GM12878 (cell line): ENCODE measurements at regions not wholly inside any gene's neighbourhood (a gene's known extent, or its start where the extent isn't known, plus 50 kb on each side); places are given as distances from the start of the nearest gene placed in this dataset.

Source experiments
- ATAC-seq: fragments of 200-7000 bp; cut with Tn5 transposase; 3 replicates; pipeline ENCODE4 v1.9.1; 2020; ENCODE audit warnings: mild to moderate bottlenecking, moderate library complexity
- BruUV-seq: library from RNA; stranded (reverse); fragments of 400-500 nt; replicated peaks from 2 replicates; lab custom pipeline; 2021; lab: Mats Ljungman, UMichigan
- CTCF ChIA-PET: fragments of 300-600 bp; sonication (Branson Sonifier 250); formaldehyde crosslinking; extraction: SDS; loops from one replicate; lab custom pipeline; 2021; ENCODE audit warnings: inconsistent platforms; lab: Yijun Ruan, JAX
- POLR2A ChIA-PET: fragments of 350-600 bp; formaldehyde crosslinking; extraction: SDS; loops from one replicate; lab custom pipeline; 2021; ENCODE audit warnings: inconsistent platforms; lab: Charles Lee
- RAD21 ChIA-PET: fragments of 300-600 bp; sonication (Branson Sonifier 250); formaldehyde crosslinking; loops from one replicate; lab custom pipeline; 2023; ENCODE audit warnings: antibody characterized with exemption; ENCODE audit not compliant: unreplicated experiment; lab: Charles Lee
- SMC1A ChIA-PET: fragments of 300-600 bp; sonication (Branson Sonifier 250); formaldehyde crosslinking; loops from one replicate; lab custom pipeline; 2023; ENCODE audit not compliant: unreplicated experiment, uncharacterized antibody; lab: Charles Lee
- DNase-seq: peaks from one replicate; pipeline ENCODE4 v3.0.0-alpha.2; 2011; ENCODE audit warnings: low read depth, low spot score
- FAIRE-seq: peaks from 3 replicates; lab custom pipeline; 2011; peaks lifted over from hg19 to GRCh38; lab: Jason Lieb, UNC
- H2AFZ ChIP-seq: 2 replicates; pipeline ENCODE4 v1.6.0; 2011; ENCODE audit warnings: low read depth, low read length, control low read depth; ENCODE audit not compliant: control insufficient read depth
- H3K27ac ChIP-seq: 2 replicates; pipeline ENCODE4 v1.5.1; 2011; ENCODE audit warnings: control low read depth; ENCODE audit not compliant: control insufficient read depth, insufficient read depth
- H3K27me3 ChIP-seq, 2 experiments: replicated peaks in 1 of 2; 2 replicates each; pipeline versions ENCODE4 v1.6.0 to v1.6.1; 2011; ENCODE audit warnings: low read length in 1 of 2; ENCODE audit not compliant: control insufficient read depth in 2 of 2, insufficient read depth in 2 of 2
- H3K36me3 ChIP-seq, 2 experiments: 2 replicates each; pipeline ENCODE4 v1.5.1; 2011; ENCODE audit warnings: low read length in 1 of 2; ENCODE audit not compliant: control insufficient read depth in 2 of 2, insufficient read depth in 2 of 2
- H3K4me1 ChIP-seq: 2 replicates; pipeline ENCODE4 v1.6.1; 2011; ENCODE audit warnings: mild to moderate bottlenecking, low read length, moderate library complexity, mixed read lengths; ENCODE audit not compliant: control insufficient read depth, insufficient read depth
- H3K4me2 ChIP-seq: 2 replicates; pipeline ENCODE4 v1.6.0; 2011; ENCODE audit warnings: control low read depth; ENCODE audit not compliant: control insufficient read depth, insufficient read depth
- H3K4me3 ChIP-seq: fragments of 200-600 bp; sonication (generic); 2 replicates; pipeline ENCODE4 v1.5.1; 2016
- H3K79me2 ChIP-seq: 2 replicates; pipeline ENCODE4 v1.6.0; 2011; ENCODE audit warnings: low read length; ENCODE audit not compliant: control insufficient read depth, insufficient read depth
- H3K9ac ChIP-seq: 2 replicates; pipeline ENCODE4 v1.8.0; 2011; ENCODE audit warnings: low read length, control low read depth, mixed read lengths; ENCODE audit not compliant: control insufficient read depth, insufficient read depth
- H3K9me3 ChIP-seq: replicated peaks from 3 replicates; pipeline ENCODE4 v1.5.1; 2011; ENCODE audit warnings: mild to moderate bottlenecking, low read length; ENCODE audit not compliant: control insufficient read depth, insufficient read depth
- H4K20me1 ChIP-seq: 2 replicates; pipeline ENCODE4 v1.6.0; 2011; ENCODE audit not compliant: control insufficient read depth, insufficient read depth
- ASH2L ChIP-seq: fragments of 300-600, 200-600 bp; sonication (generic); IDR thresholded peaks from 2 replicates; pipeline ENCODE4 v1.6.1; 2017; ENCODE audit warnings: low read depth, mild to moderate bottlenecking, borderline replicate concordance
- CEBPB ChIP-seq, 2 experiments: fragments of 150-350 bp in 1 of 2; IDR thresholded peaks; 2 replicates each; pipeline ENCODE4 v1.6.1; 2012 to 2014; ENCODE audit warnings: low read depth in 2 of 2, low read length in 2 of 2, borderline replicate concordance in 1 of 2, inconsistent platforms in 1 of 2
- CHD2 ChIP-seq: IDR thresholded peaks from 2 replicates; pipeline ENCODE4 v1.6.1; 2011; ENCODE audit warnings: low read depth, low read length, improper control_type of control experiment, borderline replicate concordance
- CHD4 ChIP-seq: fragments of 200-600 bp; sonication (generic); IDR thresholded peaks from 2 replicates; pipeline ENCODE4 v1.6.1; 2016; ENCODE audit warnings: mild to moderate bottlenecking
- FOS ChIP-seq: IDR thresholded peaks from 3 replicates; pipeline ENCODE4 v1.6.1; 2011; ENCODE audit warnings: borderline replicate concordance; ENCODE audit not compliant: insufficient read length; ENCODE audit errors: extremely low read depth
- NR2C1 ChIP-seq: fragments of 450-650 bp; IDR thresholded peaks from 2 replicates; pipeline ENCODE4 v1.6.1; 2017; ENCODE audit warnings: antibody characterized with exemption, mild to moderate bottlenecking, moderate library complexity
- SMAD1 ChIP-seq: fragments of 450-650 bp; IDR thresholded peaks from 2 replicates; pipeline ENCODE4 v1.6.1; 2018; ENCODE audit warnings: mild to moderate bottlenecking, low read depth; ENCODE audit not compliant: partially characterized antibody
- YBX1 ChIP-seq: fragments of 450-650 bp; IDR thresholded peaks from 2 replicates; pipeline ENCODE4 v1.6.1; 2016; ENCODE audit warnings: antibody characterized with exemption
- WGBS: methylation state at CpG from one replicate; pipeline ENCODE4 v1.1.6; 2016; ENCODE audit warnings: low lambda C conversion rate; ENCODE audit not compliant: insufficient replicate concordance, insufficient coverage; ENCODE audit errors: missing lambda C conversion rate; 5-methylcytosine and 5-hydroxymethylcytosine counted together
- in situ Hi-C: fragments of 300-500 bp; cut with MboI; formaldehyde crosslinking; loops from 9 replicates; pipeline ENCODE4 v1.14.3; 2018; ENCODE audit warnings: mixed read lengths
- intact Hi-C: fragments of 100-400 bp; cut with micrococcal nuclease; formaldehyde crosslinking; loops from one replicate; pipeline ENCODE4 v1.14.2; 2022; ENCODE audit not compliant: unreplicated experiment
- TF ChIP-seq, protein P1 (sequence below): fragments of 450-650 bp; IDR thresholded peaks from 2 replicates; pipeline ENCODE4 v1.6.1; 2017; ENCODE audit warnings: antibody characterized with exemption, mild to moderate bottlenecking, moderate library complexity
- TF ChIP-seq, protein P2 (sequence below): fragments of 450-650 bp; IDR thresholded peaks from 2 replicates; pipeline ENCODE4 v1.6.1; 2017; ENCODE audit warnings: low read depth, mild to moderate bottlenecking, moderate library complexity
- TF ChIP-seq, protein P3 (sequence below): fragments of 450-650 bp; formaldehyde crosslinking; IDR thresholded peaks from 2 replicates; pipeline ENCODE4 v1.4.0; 2020; ENCODE audit warnings: mild to moderate bottlenecking, moderate library complexity

DNA sequence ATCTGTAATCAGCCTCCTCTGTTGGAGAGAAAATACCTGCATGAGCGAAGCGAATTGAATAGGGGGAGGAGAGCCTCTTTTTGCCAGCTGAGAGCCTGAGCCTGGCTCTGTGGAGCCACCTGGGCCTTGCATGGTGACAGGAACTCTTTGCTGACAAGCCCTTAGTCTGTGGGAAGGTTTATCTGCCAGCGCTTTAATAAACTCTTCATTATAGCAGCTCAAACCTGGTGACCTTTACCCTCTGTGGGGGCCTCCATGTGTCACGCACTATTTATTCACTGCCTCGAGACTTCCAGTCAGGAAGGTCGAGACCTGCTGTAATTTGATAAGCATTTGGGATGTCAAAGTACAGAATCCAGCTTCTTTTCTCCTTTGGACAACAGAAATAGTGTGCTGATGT, 282.6 kb downstream of the CBLN1 start:
- no peak overlapping the region for H3K4me2 ChIP-seq
- BruUV-seq: no TSS peak
- ChIA-PET POLR2A (interaction anchor here (1.3 kb wide), 1 partner anchor 62 kb away, joined by 3 read pairs; no protein-coding TSS in a partner anchor), CTCF (interaction anchor here (0.8 kb wide), 1 partner anchor 391 kb away, joined by 3 read pairs; no protein-coding TSS in a partner anchor), SMC1A (no interaction called here), RAD21 (interaction anchor here (1.2 kb wide), 1 partner anchor 97 kb away, joined by 3 read pairs; no protein-coding TSS in a partner anchor)
- no peak for ATAC-seq
- WGBS: 28% methylated on average over 6 of the region's 6 CpGs
- no peaks in the 10 kb centered on the region for H3K79me2 ChIP-seq
- no peaks in the 10 kb centered on the region for H3K4me1 ChIP-seq
- no peak for FAIRE-seq
- no peak overlapping the region for H3K27ac ChIP-seq
- no peaks in the 10 kb centered on the region for H4K20me1 ChIP-seq
- no peaks in the 10 kb centered on the region for H3K9me3 ChIP-seq
- no peaks in the 10 kb centered on the region for H3K36me3 ChIP-seq
- intact Hi-C loops: loop anchor here (10.0 kb wide), 1 partner anchor 314 kb away; no protein-coding TSS in a partner anchor
- no peak overlapping the region for H3K4me3 ChIP-seq
- DNase-seq: no peak
- H3K9ac ChIP-seq: no peak overlapping the region
- H2AFZ ChIP-seq: no peak overlapping the region
- TF ChIP-seq CEBPB (IDR thresholded peaks at IDR 0.05; ENCODE audit: borderline replicate concordance in 1 of 2, low read depth in 2 of 2, low read length in 2 of 2) (no peak), CHD2 (no peak), SMAD1 (no peak), ASH2L (no peak), CHD4 (no peak), FOS (no peak), YBX1 (no peak), NR2C1 (no peak)
- TF ChIP-seq, protein P1, sequence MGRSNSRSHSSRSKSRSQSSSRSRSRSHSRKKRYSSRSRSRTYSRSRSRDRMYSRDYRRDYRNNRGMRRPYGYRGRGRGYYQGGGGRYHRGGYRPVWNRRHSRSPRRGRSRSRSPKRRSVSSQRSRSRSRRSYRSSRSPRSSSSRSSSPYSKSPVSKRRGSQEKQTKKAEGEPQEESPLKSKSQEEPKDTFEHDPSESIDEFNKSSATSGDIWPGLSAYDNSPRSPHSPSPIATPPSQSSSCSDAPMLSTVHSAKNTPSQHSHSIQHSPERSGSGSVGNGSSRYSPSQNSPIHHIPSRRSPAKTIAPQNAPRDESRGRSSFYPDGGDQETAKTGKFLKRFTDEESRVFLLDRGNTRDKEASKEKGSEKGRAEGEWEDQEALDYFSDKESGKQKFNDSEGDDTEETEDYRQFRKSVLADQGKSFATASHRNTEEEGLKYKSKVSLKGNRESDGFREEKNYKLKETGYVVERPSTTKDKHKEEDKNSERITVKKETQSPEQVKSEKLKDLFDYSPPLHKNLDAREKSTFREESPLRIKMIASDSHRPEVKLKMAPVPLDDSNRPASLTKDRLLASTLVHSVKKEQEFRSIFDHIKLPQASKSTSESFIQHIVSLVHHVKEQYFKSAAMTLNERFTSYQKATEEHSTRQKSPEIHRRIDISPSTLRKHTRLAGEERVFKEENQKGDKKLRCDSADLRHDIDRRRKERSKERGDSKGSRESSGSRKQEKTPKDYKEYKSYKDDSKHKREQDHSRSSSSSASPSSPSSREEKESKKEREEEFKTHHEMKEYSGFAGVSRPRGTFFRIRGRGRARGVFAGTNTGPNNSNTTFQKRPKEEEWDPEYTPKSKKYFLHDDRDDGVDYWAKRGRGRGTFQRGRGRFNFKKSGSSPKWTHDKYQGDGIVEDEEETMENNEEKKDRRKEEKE: no peak
- TF ChIP-seq, protein P2, sequence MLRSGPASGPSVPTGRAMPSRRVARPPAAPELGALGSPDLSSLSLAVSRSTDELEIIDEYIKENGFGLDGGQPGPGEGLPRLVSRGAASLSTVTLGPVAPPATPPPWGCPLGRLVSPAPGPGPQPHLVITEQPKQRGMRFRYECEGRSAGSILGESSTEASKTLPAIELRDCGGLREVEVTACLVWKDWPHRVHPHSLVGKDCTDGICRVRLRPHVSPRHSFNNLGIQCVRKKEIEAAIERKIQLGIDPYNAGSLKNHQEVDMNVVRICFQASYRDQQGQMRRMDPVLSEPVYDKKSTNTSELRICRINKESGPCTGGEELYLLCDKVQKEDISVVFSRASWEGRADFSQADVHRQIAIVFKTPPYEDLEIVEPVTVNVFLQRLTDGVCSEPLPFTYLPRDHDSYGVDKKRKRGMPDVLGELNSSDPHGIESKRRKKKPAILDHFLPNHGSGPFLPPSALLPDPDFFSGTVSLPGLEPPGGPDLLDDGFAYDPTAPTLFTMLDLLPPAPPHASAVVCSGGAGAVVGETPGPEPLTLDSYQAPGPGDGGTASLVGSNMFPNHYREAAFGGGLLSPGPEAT: no peak
- TF ChIP-seq, protein P3, sequence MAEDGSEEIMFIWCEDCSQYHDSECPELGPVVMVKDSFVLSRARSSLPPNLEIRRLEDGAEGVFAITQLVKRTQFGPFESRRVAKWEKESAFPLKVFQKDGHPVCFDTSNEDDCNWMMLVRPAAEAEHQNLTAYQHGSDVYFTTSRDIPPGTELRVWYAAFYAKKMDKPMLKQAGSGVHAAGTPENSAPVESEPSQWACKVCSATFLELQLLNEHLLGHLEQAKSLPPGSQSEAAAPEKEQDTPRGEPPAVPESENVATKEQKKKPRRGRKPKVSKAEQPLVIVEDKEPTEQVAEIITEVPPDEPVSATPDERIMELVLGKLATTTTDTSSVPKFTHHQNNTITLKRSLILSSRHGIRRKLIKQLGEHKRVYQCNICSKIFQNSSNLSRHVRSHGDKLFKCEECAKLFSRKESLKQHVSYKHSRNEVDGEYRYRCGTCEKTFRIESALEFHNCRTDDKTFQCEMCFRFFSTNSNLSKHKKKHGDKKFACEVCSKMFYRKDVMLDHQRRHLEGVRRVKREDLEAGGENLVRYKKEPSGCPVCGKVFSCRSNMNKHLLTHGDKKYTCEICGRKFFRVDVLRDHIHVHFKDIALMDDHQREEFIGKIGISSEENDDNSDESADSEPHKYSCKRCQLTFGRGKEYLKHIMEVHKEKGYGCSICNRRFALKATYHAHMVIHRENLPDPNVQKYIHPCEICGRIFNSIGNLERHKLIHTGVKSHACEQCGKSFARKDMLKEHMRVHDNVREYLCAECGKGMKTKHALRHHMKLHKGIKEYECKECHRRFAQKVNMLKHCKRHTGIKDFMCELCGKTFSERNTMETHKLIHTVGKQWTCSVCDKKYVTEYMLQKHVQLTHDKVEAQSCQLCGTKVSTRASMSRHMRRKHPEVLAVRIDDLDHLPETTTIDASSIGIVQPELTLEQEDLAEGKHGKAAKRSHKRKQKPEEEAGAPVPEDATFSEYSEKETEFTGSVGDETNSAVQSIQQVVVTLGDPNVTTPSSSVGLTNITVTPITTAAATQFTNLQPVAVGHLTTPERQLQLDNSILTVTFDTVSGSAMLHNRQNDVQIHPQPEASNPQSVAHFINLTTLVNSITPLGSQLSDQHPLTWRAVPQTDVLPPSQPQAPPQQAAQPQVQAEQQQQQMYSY (CRISPR knock-in tag): no peak
- TF ChIP-seq, all 136 proteins: peak for 0
- in situ Hi-C loops: no loop called here
- peaks cover 0 to 2% of the 10 kb centered on the region in 2 experiments; a peak in 1 of 4 replicates for H3K27me3 ChIP-seq
